WERI-Rb-1 (cell line): ENCODE measurements at regions not wholly inside any gene's neighbourhood (a gene's known extent, or its start where the extent isn't known, plus 50 kb on each side); places are given as distances from the start of the nearest gene placed in this dataset.

Experiments used
- DNase-seq: peaks from one replicate; pipeline ENCODE4 v3.0.0-alpha.2; 2020
- H3K27ac ChIP-seq: fragments of 250-450 bp; sonication (Bioruptor Pico); 2 replicates; pipeline ENCODE4 v1.5.1; 2020; ENCODE audit warnings: mild to moderate bottlenecking, moderate library complexity
- H3K27me3 ChIP-seq: fragments of 250-450 bp; sonication (Bioruptor Pico); 2 replicates; pipeline ENCODE4 v1.5.1; 2021; ENCODE audit warnings: mild to moderate bottlenecking, low read depth, moderate library complexity; ENCODE audit not compliant: insufficient read depth, severe bottlenecking
- H3K36me3 ChIP-seq: fragments of 250-450 bp; sonication (Bioruptor Pico); 2 replicates; pipeline ENCODE4 v1.5.1; 2020; ENCODE audit warnings: mild to moderate bottlenecking, moderate library complexity
- H3K4me3 ChIP-seq: 2 replicates; pipeline ENCODE4 v1.5.1; 2011; ENCODE audit warnings: low read depth, mild to moderate bottlenecking, control low read depth, low read length
- H3K9me3 ChIP-seq: fragments of 250-450 bp; sonication (Bioruptor Pico); 2 replicates; pipeline ENCODE4 v1.5.1; 2021; ENCODE audit warnings: mild to moderate bottlenecking, moderate library complexity; ENCODE audit not compliant: severe bottlenecking
- CTCF ChIP-seq: IDR thresholded peaks from 2 replicates; pipeline ENCODE4 v1.5.1; 2011; ENCODE audit warnings: low read depth, mild to moderate bottlenecking, control low read depth, inconsistent platforms, low read length

GRCh38 chr14:84806181-84806580, 723.8 kb upstream of the FLRT2 start:
- Histone ChIP-seq H3K36me3 (no peaks in the 10 kb centered on the region), H3K9me3 (no peaks in the 10 kb centered on the region), H3K27ac (no peak overlapping the region), H3K4me3 (no peak overlapping the region), H3K27me3 (no peaks in the 10 kb centered on the region)
- no peak for TF ChIP-seq CTCF
- no peak for DNase-seq

DNA sequence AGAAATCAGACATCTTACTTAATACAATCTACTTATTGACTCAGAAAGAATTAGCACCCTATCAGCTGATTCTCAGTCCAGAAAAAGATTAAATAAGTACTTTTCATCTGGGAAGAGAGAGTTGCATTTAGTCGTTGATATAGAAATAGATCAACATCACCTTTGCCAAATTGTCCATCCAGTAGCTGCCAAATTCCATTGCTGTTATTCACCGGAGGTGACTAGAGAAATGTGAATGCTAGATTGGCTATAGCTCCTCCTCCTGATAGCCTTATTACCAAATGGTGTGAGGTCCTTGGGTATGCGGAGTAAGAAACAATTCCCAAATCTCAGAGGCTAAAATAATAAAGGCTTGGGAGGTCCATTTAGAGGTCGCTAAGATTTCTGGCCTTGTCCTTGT, 723.3 kb upstream of the FLRT2 start:
- no peaks in the 10 kb centered on the region for H3K9me3 ChIP-seq
- DNase-seq: no peak
- H3K4me3 ChIP-seq: no peak overlapping the region
- TF ChIP-seq CTCF: no peak
- H3K27ac ChIP-seq: no peak overlapping the region
- no peaks in the 10 kb centered on the region for H3K36me3 ChIP-seq
- H3K27me3 ChIP-seq: no peaks in the 10 kb centered on the region

GRCh38 chr14:84807673-84808072, 722.3 kb upstream of the FLRT2 start:
- Histone ChIP-seq H3K9me3 (no peaks in the 10 kb centered on the region), H3K36me3 (no peaks in the 10 kb centered on the region), H3K4me3 (no peak overlapping the region), H3K27ac (no peak overlapping the region), H3K27me3 (no peaks in the 10 kb centered on the region)
- no peak for TF ChIP-seq CTCF
- no peak for DNase-seq

DNA sequence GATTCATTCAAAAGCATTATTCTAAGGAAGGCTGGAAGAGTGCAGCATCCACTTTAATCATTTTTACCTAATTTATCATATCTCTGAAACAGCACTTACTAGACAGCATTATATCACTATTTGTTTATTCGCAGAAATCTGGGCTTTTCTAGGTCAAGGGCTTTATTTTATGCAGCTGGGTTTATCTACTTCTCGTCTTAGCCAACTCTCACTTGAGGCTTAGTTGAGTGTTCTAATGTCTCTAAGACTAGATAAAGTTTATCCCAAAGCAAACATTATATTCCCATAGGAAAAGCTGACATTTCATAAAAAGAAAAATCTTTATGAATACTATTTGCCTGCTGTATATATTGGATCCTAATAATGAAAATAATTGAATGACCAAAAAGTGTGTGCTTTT, 720.8 kb upstream of the FLRT2 start:
- no peaks in the 10 kb centered on the region for H3K9me3 ChIP-seq
- no peak for TF ChIP-seq CTCF
- no peaks in the 10 kb centered on the region for H3K36me3 ChIP-seq
- no peak overlapping the region for H3K4me3 ChIP-seq
- no peak overlapping the region for H3K27ac ChIP-seq
- DNase-seq: no peak
- H3K27me3 ChIP-seq: no peaks in the 10 kb centered on the region

GRCh38 chr14:84814391-84814790, 715.6 kb upstream of the FLRT2 start:
- no peaks in the 10 kb centered on the region for H3K36me3 ChIP-seq

More at GRCh38 chr14:84814391-84814790, 715.6 kb upstream of the FLRT2 start:
- no peak overlapping the region for H3K4me3 ChIP-seq
- no peak overlapping the region for H3K27ac ChIP-seq
- no peaks in the 10 kb centered on the region for H3K27me3 ChIP-seq
- no peak for DNase-seq
- no peaks in the 10 kb centered on the region for H3K9me3 ChIP-seq
- TF ChIP-seq CTCF: no peak
